ENCODE measurements at regions not wholly inside any gene's neighbourhood (a gene's known extent, or its start where the extent isn't known, plus 50 kb on each side); places are given as distances from the start of the nearest gene placed in this dataset.

GRCh38 chr22:47776329-47776728 is 1013.9 kb downstream of the TBC1D22A start:
- Histone ChIP-seq H3K4me3 (ENCODE audit: low read depth in 2 of 2, low read length in 2 of 2) (no peak overlapping the region), H3K27me3 (ENCODE audit: control insufficient read depth, insufficient read depth, low read length) (no peaks in the 10 kb centered on the region), H3K27ac (ENCODE audit: low read length) (no peak overlapping the region), H3K9me3 (ENCODE audit: control insufficient read depth, insufficient read depth, low read depth, low read length) (no peaks in the 10 kb centered on the region), H3K4me1 (ENCODE audit: control insufficient read depth, insufficient read depth, low read length) (no peaks in the 10 kb centered on the region), H3K36me3 (ENCODE audit: control insufficient read depth, insufficient read depth, low read length) (no peaks in the 10 kb centered on the region)
- DNase-seq (ENCODE audit: low read depth, low spot score) (no peak), ATAC-seq (no peak)
- POLR2A ChIA-PET: no interaction called here
- CTCF ChIA-PET: no interaction called here
- TF ChIP-seq, protein P1, sequence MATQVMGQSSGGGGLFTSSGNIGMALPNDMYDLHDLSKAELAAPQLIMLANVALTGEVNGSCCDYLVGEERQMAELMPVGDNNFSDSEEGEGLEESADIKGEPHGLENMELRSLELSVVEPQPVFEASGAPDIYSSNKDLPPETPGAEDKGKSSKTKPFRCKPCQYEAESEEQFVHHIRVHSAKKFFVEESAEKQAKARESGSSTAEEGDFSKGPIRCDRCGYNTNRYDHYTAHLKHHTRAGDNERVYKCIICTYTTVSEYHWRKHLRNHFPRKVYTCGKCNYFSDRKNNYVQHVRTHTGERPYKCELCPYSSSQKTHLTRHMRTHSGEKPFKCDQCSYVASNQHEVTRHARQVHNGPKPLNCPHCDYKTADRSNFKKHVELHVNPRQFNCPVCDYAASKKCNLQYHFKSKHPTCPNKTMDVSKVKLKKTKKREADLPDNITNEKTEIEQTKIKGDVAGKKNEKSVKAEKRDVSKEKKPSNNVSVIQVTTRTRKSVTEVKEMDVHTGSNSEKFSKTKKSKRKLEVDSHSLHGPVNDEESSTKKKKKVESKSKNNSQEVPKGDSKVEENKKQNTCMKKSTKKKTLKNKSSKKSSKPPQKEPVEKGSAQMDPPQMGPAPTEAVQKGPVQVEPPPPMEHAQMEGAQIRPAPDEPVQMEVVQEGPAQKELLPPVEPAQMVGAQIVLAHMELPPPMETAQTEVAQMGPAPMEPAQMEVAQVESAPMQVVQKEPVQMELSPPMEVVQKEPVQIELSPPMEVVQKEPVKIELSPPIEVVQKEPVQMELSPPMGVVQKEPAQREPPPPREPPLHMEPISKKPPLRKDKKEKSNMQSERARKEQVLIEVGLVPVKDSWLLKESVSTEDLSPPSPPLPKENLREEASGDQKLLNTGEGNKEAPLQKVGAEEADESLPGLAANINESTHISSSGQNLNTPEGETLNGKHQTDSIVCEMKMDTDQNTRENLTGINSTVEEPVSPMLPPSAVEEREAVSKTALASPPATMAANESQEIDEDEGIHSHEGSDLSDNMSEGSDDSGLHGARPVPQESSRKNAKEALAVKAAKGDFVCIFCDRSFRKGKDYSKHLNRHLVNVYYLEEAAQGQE (IDR thresholded peaks at IDR 0.05; ENCODE audit: insufficient read depth in 1 of 2, low read depth in 2 of 2, low read length in 1 of 2): no peak
- TF ChIP-seq TCF7L2 (IDR thresholded peaks at IDR 0.05; ENCODE audit: low read depth, low read length): no peak
- no peak for TF ChIP-seq SIN3A (IDR thresholded peaks at IDR 0.05; ENCODE audit: borderline replicate concordance, insufficient read depth, low read depth, low read length)
- TF ChIP-seq POLR2AphosphoS5 (IDR thresholded peaks at IDR 0.05; ENCODE audit: low read depth, low read length): no peak
- TF ChIP-seq CTCF (IDR thresholded peaks at IDR 0.05): no peak
- in situ Hi-C loops (cut with HindIII; ENCODE audit: low pct_unique_long_range_greater_than_20kb, low sequenced_read_pairs) (no loop called here), intact Hi-C loops (cut with micrococcal nuclease; ENCODE audit: unreplicated experiment) (no loop called here)
- BruUV-seq (replicated peaks): no TSS peak

DNA sequence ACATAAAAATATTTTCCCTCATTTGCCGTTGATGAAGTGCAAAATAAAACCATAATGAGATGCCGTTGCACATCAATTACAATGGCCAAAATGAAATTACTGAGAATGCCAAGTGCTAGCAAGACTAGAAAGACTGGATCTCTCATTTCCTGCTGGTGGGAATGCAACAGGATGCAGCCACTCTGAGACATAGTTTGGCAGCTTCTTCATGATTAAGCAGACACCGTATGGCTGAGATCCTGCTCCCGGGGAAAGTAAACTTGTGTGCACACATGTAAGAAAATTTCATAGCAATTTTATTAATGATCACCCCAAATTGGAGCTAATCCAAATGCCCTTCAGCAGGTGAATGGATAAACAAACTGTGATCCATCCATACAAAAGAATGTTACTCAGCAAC is 1013.2 kb downstream of the TBC1D22A start:
- no peak for DNase-seq (ENCODE audit: low read depth, low spot score)

More for the DNA sequence above, 1013.2 kb downstream of the TBC1D22A start:
- no peak for ATAC-seq
- BruUV-seq (replicated peaks): no TSS peak
- no peaks in the 10 kb centered on the region for H3K9me3 ChIP-seq (ENCODE audit: control insufficient read depth, insufficient read depth, low read depth, low read length)
- TF ChIP-seq POLR2AphosphoS5 (IDR thresholded peaks at IDR 0.05; ENCODE audit: low read depth, low read length): no peak
- TF ChIP-seq TCF7L2 (IDR thresholded peaks at IDR 0.05; ENCODE audit: low read depth, low read length): no peak
- TF ChIP-seq, protein P1 (IDR thresholded peaks at IDR 0.05; ENCODE audit: insufficient read depth in 1 of 2, low read depth in 2 of 2, low read length in 1 of 2): no peak
- TF ChIP-seq CTCF (IDR thresholded peaks at IDR 0.05): no peak
- TF ChIP-seq SIN3A (IDR thresholded peaks at IDR 0.05; ENCODE audit: borderline replicate concordance, insufficient read depth, low read depth, low read length): no peak
- intact Hi-C loops (cut with micrococcal nuclease; ENCODE audit: unreplicated experiment): no loop called here
- ChIA-PET POLR2A (no interaction called here), CTCF (no interaction called here)
- H3K4me1 ChIP-seq (ENCODE audit: control insufficient read depth, insufficient read depth, low read length): no peaks in the 10 kb centered on the region
- H3K27ac ChIP-seq (ENCODE audit: low read length): no peak overlapping the region
- in situ Hi-C loops (cut with HindIII; ENCODE audit: low pct_unique_long_range_greater_than_20kb, low sequenced_read_pairs): no loop called here
- H3K4me3 ChIP-seq (ENCODE audit: low read depth in 2 of 2, low read length in 2 of 2): no peak overlapping the region
- H3K36me3 ChIP-seq (ENCODE audit: control insufficient read depth, insufficient read depth, low read length): no peaks in the 10 kb centered on the region
- H3K27me3 ChIP-seq (ENCODE audit: control insufficient read depth, insufficient read depth, low read length): no peaks in the 10 kb centered on the region

Data from Panc1 (cell line).